ENCODE measurements at regions not wholly inside any gene's neighbourhood (a gene's known extent, or its start where the extent isn't known, plus 50 kb on each side); places are given as distances from the start of the nearest gene placed in this dataset.
"Not testable (repeated sequence)": the region's sequence is repeated elsewhere in the genome, so short reads cannot be mapped to it uniquely, and the experiment has no call there.

DNA sequence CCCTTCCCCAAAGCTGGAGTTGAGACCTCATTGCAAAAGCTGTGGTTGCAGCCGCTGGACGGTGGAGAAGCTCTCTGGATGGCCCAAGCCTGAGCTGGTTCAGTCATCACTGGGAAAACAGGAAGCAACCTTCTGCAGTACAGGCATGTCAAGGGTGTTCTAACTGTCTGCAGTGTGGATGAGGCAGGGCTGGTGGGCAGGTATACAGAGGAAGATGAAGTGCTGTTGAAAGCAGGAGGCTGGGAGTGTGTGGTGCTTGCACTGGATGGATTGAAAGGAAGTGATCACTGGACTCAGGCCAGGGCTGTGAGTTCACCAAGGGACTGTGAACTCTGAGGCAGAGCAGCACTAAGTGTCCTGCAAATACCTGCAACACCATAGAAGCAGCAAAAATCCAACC lies 89.0 kb upstream of the NOX3 start:
- DNase-seq, result no peak

DNA sequence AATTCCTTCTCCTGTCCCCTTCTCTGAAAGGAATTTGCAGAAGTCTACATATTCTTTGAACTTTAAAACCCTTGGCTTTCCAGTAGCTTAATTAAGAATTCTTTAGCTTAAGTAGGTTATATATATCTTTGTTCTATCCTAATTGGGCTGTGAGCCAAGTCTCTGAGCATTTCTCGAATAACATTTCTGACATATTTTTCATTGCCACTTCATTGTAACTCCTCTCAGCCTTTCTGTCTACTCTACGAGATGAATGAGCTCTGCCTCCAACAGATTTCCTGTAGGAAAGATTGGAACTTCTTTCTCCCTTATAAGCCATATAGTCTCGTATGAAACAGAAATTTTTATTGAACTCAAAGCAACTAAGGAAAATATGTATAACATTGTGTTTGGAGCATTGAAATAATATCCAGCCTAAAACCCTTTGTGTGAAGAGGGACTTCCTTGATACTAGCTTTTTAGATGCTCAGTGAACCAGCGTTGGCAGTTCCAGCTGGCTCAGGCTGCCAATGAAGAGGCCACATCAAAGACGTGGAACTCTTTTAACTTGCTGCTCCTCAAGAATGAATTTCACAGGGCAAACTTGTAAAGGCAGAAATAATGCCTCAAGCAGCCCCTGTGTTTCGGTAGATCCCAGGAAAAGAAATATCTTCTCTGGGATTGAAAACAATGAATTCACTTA lies 87.7 kb upstream of the NOX3 start:
- no peak for DNase-seq

DNA sequence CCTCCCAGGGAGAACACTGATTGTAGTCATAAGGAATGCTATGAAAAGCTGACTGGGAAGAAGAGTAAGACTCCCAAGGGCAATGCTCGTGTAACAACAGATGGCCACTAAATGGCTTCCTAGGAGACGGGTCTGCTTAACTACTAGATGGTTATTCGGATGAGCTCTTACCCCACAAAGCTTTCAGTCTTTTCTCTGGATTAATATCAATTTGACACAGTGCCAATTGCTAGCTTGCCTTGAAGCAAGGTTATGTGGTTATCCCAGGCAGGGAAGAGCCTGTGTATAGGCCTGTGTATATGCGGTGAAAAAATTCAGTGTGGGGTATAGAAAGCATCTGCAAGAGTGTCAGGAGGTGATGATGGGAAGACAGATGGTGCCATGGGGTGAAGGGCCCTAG lies 86.4 kb upstream of the NOX3 start:
- no peak for DNase-seq

DNA sequence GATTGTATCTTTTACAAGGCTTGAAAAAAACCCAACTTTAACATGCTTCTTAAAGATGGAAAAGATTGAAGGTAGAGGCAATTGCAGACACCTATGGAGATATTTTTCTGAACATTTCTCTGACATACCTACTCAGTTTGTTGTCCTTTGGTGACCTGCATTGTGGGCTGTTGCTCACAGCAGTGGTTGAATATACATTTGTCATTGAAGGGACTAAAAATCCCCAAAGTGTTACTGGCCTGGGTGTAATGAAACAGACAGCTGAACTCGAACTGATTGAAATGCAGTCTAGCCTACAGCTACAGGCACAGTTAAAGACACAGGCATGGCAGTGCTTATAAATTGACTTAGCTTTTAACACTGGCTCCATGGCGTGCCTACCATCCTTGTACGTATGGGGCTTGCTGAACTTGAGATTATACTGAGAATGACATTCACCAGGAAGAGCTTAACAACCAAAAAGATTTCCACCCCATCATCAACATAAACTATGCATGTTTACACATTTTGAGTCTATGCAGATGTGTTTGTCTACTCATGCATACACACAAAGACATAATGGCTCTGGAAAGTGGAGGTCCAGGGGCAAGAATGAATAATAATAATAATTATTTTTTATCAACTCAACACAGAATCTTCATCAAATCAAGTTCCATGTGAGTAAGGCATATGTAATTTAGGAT lies 83.2 kb upstream of the NOX3 start:
- DNase-seq, result no peak

DNA sequence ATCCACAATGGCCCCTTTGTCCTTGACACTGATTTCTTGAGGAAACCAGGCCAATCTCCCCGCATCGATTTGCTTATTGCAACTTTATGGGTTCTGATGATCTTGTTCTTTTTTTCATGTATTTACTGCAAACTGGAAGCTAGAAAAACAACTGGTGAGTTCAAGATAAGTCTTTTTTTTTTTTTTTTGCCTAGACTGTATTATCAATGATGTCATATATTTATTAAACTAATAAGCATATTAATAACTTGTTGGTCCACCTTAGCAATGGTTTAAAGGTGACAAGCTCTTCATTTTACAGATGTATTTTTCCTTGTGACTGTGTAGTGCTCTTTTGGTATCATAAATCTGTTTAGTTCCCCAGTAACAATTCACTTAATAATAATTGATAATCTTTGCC lies 79.0 kb upstream of the NOX3 start:
- no peak for DNase-seq

DNA sequence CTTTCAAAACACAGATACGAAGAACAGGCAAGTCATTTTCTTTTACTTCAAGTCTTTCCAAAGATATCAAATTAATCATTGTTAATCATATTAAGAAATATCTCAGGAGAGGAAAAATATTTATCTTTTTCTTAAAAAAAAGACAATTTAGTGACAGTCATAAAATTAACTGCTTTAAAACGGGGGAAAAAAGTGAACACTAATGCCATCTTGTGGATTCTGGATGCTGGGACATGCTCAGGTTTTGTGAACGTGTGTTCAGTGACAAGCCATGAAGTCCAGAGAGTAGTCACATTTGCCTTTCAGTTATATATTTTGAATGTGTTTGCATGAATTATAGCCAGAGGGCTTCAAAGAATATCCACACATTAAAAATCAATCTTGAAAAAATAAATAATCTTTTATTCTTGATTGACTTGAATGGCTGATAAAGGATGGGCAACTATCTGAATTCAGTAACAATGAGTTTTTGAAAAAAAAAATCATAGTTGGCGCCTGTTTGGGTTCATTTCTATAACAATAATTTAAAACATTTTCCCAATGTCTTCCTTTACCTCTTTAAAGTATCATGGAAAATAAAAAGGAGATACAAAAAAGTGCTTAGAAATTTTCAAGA lies 74.7 kb upstream of the NOX3 start:
- DNase-seq, result peak; percentile 7

DNA sequence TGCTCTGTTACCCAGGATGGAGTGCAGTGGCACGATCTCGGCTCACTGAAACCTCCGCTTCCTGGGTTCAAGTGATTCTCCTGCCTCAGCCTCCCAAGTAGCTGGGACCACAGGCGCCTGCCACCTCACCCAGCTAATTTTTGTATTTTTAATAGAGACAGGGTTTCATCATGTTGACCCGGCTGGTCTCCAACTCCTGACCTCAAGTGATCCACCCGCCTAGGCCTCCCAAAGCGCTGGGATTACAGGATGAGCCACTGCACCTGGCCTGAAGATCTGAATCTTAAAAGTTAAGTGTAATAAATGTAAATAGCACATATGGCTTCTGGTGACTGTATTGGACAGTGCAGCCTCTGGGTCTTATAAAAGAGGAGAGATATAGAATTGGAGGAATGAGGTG lies 74.2 kb upstream of the NOX3 start:
- DNase-seq, result not testable (repeated sequence)

DNA sequence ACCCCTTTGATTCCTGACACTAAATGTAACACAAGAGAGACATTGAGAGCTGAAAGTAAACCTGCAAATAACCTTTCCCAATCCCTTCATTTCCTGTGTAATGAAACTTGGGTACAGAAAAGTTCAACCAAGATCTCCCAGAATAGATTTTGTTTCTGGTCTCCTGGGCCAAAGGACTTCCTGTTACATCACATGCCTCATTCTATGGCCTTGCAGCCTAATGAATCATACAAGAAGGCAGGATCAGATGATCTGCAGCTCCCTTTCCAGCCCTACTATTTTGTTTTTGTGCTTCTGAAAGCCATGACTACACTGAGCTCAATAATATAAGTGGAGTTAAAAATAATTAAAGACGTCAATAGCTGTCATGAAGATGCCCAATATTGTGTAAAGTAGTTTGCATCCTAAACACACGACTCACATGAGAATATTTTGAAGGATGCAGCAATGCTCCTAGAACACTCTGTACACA lies 73.4 kb upstream of the NOX3 start:
- no peak for DNase-seq

DNA sequence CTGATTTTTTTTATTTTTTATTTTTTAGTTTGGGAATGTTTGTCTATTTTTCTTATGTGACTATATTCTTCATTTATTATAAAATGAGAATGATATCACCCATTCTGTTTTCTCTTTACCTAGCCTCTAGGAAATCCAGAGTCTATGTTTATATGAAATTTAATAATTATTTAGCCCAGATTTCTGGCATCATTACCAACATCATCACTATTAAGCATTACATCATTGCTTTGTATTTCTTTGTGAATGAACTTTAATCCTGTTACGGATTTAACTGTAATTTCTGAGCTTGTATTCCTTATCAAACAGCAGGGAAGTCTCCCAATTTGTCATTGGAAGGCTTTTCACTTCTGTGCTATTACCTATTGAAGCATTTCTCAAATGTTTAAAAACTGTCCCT lies 72.7 kb upstream of the NOX3 start:
- no peak for DNase-seq

DNA sequence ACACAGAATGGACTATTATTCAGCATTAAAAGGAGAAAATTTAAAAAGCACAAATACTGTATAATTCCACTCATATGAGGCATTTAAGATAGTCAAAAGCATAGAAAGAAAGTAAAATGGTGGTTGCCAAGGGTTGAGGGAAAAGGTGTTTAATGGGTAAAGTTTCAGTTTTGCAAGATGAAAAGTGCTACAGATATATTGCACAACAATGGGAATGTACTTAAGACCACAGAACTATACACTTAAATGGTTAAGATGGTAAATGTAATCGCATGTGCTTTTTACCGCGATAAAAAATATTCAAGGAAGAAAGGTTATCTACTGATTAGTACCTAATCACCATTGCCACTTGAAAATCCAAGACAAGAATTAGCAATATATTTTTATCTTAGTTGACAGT lies 71.8 kb upstream of the NOX3 start:
- no peak for DNase-seq

DNA sequence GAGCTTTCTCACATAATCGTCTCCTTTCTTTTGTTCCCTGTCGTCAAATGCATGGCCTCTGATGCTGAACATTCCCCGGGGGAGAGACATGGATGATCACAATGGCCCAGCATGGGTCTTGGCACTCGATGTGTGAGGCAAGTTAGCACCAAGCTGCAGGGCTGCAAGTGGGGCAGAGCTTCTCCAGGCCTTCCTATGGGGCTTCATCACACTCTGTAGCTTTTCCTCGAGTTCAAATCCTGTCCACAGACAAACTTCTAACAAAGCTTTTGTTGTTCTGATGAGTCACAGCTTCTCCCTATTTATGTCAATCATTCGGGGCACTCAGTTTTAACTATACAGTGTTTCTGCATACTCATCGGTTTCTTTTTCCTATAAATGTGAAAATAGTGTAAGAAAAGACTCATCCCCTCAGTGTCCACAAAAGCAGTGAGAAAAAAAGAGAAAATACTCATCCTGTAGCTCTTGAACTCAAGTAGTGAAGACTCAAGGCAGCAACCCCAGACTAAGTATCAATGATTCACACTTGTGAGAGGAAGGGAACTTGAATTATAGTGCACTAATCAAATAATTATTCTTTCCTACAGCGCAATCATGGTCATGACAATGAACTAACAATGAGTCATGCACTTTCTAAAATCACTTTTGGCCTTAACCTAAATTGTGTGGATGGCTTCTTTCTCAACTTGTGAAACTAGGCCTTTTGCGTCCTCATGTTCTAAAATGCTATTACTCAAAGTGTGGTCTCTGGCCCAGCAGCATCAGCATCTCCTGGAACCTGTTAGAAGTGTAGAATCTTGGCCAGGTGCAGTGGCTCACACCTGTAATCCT lies 68.4 kb upstream of the NOX3 start:
- DNase-seq, result no peak

DNA sequence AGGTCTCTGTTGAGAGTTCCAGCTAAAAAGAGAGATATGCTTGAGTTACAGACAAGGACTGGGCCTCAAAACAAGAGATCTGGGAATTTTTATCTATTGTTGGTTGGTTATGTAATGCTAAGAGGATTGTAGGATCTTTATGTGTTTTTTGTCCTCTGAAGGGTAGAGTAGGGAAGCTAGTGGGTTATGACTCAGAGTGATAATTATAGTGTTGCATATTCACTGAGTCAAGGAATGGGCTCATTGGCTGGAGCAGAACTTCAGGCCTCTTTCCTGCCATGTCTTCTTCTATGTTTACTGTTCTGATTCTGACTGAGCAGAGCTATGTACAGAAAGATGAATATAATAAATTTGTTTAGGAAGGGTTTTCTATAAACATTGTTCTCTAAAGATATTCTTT lies 66.1 kb upstream of the NOX3 start:
- no peak for DNase-seq

DNA sequence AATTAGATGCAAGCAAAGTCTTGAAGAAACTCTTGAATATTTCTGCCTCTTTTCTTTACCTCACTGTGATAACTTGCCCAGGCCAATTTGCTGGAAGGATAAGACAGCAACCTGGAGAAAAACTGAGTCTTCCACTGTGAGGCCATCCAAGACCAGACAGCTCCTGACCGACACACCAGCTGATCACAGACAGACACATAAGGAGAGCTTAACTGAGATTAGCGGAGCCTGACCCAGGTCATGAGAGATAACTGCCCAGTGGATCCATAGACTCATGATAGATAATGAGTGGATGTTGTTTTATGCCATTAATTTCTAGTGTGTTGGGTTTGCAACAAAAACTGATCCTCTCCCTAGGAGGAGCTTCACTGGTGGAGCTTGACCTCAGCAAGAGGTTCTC lies 64.4 kb upstream of the NOX3 start:
- no peak for DNase-seq

DNA sequence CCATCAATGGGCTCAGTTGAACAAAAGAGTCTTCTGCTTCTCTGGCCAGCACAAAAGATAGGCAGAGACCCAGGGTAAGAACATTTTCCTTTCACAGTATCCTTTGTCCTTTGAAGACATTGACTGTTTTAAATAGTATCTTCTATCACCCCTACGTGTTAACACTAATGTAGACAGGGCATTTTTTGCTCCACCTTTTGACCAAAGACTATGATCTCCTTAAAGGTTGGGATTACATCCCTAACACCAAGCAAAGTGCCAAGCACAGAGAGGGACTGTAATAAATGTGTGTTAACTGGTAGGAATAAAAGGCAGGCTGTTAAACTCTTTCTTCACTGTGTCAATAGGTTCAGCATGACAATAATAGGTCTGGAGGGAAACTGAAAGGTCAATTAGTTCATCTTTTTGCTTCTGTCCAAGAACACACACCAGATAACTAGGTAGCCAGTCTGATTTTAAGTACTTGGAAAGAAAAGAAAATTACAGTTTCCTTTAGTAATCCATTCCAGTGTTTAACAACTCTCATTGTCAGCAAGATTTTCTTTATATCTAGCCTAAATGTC lies 63.6 kb upstream of the NOX3 start:
- no peak for DNase-seq

DNA sequence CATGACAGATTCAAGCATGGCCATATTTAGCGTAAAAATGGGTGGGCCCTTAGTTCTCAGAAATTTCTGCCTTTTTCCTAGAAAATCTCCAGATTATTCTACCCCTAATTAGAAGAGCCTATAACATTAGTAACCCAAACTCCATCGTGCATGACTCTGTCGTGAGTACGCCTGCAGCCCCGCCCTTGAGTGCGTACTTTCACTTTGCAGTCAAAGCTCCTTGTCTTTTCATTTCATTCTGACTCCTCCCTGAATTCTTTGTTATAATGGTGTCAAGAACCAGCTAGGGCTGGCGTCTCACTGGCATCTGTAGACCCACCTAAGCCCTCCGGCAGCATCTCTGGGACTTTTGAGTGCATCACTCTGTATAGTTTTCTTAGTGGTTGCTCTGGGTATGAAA lies 61.7 kb upstream of the NOX3 start:
- DNase-seq, result no peak

DNA sequence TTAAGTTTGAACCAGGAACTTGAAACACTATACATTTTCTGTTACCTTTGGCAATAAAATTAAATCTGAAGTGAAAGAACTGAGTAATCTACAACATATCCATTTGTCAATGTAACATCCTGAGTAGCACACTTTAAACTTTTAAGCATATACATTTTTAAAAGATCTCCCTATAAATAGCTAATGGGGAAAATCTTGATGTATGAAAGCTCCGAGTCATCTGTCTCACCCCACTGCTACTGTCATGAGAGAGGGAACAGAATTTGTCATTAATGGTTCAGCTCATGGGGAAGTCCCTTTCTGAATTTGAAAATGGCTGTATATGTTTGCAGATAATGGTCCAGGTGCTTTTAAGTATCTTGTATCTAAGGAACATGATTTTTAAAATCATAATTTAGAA lies 55.2 kb upstream of the NOX3 start:
- DNase-seq, result no peak

DNA sequence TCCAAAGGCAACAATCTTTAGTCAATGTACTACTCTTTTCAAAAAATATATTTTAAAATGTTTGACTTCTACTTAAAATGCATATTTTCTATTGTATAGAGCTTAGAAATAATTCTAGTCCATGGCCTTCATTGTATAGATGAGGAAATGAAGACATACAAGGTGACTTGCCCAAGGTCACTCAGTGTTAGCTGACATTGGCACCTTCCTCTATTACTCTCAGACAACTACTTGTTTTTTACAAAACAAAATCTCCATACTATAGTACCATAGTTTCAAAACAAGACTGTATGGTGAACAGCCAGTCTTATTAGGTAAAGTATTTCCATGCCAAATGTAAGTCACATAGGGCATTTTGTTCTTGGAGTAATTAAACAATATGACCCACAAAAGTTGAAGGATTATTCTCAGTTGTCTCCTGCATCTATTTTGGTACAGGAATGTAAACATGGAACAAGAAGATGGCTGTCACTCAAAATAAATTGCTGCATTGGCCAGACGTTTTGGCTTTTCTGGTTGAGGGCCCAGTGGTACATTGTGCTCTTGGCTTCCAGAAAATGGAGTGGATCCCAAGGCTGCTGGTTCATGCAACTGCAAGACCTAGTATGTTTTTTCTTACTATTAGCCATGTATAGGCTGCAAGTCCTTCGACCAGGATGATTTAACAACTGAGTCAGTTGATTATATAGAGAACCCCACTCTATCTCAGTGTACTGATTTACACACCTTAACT lies 54.3 kb upstream of the NOX3 start:
- no peak for DNase-seq

DNA sequence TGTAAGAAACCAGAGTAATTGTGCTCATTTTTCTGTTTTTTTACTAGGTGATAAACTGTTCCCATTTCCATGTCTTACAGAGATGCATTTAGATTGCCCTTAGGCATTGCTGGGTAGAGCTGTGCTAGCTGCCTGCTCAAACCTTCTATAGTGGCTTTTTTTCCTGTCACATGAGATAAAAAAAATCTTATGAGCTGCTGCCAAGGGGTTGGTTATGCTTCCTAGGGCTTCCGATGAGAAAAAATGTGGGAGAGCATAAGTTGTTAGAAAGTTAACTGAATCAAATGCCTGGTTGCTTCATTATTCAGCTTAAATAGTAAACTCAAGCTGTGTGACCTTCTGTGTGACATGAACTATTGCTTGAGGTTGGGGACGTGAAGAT lies 50.0 kb upstream of the NOX3 start:
- no peak for DNase-seq

Data from NCI-H1436 (cell line).